EH (cell line): ENCODE measurements at regions not wholly inside any gene's neighbourhood (a gene's known extent, or its start where the extent isn't known, plus 50 kb on each side); places are given as distances from the start of the nearest gene placed in this dataset.

Experiments
- DNase-seq: peaks from one replicate; pipeline ENCODE4 v3.0.0-alpha.2; 2015; ENCODE audit warnings: low read depth

- no peak for DNase-seq
Observed at GRCh38 chr13:22009937-22010336, 339.1 kb downstream of the FGF9 start.

GRCh38 chr13:22012686-22013085, 341.8 kb downstream of the FGF9 start:
- no peak for DNase-seq

GRCh38 chr13:22014469-22014868, 343.6 kb downstream of the FGF9 start:
- DNase-seq = peak; percentile 23

- no peak for DNase-seq
Observed at GRCh38 chr13:22017226-22017625, 346.4 kb downstream of the FGF9 start.

GRCh38 chr13:22018076-22018835, 347.4 kb downstream of the FGF9 start:
- DNase-seq = no peak

- DNase-seq = no peak
Observed at GRCh38 chr13:22018836-22019210, 347.9 kb downstream of the FGF9 start.

GRCh38 chr13:22024381-22024994, 353.6 kb downstream of the FGF9 start:
- no peak for DNase-seq

GRCh38 chr13:22027566-22027965, 356.7 kb downstream of the FGF9 start:
- no peak for DNase-seq

- DNase-seq = no peak
Observed at GRCh38 chr13:22028831-22029230, 358.0 kb downstream of the FGF9 start.

- no peak for DNase-seq
Observed at GRCh38 chr13:22030321-22030720, 359.4 kb downstream of the FGF9 start.

GRCh38 chr13:22031702-22032286, 360.9 kb downstream of the FGF9 start:
- DNase-seq = no peak

- DNase-seq = no peak
Observed at GRCh38 chr13:22032905-22033304, 362.0 kb downstream of the FGF9 start.

GRCh38 chr13:22039961-22040360, 369.1 kb downstream of the FGF9 start:
- DNase-seq = no peak

GRCh38 chr13:22040810-22041364, 370.0 kb downstream of the FGF9 start:
- no peak for DNase-seq

- no peak for DNase-seq
Observed at GRCh38 chr13:22041741-22042140, 370.9 kb downstream of the FGF9 start.

GRCh38 chr13:22047082-22047784, 376.4 kb downstream of the FGF9 start:
- no peak for DNase-seq

- DNase-seq = no peak
Observed at GRCh38 chr13:22047785-22048104, 376.9 kb downstream of the FGF9 start.

- DNase-seq = no peak
Observed at GRCh38 chr13:22049384-22049783, 378.5 kb downstream of the FGF9 start.

- no peak for DNase-seq
Observed at GRCh38 chr13:22050951-22051563, 380.2 kb downstream of the FGF9 start.

GRCh38 chr13:22053053-22053452, 382.2 kb downstream of the FGF9 start:
- no peak for DNase-seq

GRCh38 chr13:22055259-22055658, 384.4 kb downstream of the FGF9 start:
- DNase-seq = no peak

GRCh38 chr13:22060187-22060586, 389.3 kb downstream of the FGF9 start:
- DNase-seq = no peak
